Myocyte (in vitro differentiated cells): ENCODE measurements at regions not wholly inside any gene's neighbourhood (a gene's known extent, or its start where the extent isn't known, plus 50 kb on each side); places are given as distances from the start of the nearest gene placed in this dataset.

Experiments used
- DNase-seq: peaks from one replicate; pipeline ENCODE4 v3.0.0-alpha.2; 2012; ENCODE audit warnings: low read depth

DNA sequence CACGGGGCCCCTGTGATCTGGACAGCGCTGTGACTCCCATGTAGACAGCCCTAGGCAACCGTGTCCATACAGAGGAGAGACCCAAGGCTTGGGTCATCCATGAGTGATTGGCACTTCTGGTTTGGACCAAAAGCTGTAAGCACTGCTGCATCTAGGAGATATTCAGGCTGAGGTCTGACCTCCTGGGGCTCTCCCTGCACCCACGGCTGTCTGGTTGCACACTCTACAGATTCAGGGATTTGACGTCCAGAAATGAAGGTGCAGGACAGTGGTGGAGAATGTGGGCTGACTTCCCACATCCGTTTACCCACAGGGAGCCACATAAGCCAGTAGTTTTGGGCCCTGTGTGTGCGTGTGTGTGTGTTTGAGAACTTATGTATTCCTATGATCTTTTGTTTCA, 76.2 kb upstream of the ARHGEF7 start:
- no peak for DNase-seq

DNA sequence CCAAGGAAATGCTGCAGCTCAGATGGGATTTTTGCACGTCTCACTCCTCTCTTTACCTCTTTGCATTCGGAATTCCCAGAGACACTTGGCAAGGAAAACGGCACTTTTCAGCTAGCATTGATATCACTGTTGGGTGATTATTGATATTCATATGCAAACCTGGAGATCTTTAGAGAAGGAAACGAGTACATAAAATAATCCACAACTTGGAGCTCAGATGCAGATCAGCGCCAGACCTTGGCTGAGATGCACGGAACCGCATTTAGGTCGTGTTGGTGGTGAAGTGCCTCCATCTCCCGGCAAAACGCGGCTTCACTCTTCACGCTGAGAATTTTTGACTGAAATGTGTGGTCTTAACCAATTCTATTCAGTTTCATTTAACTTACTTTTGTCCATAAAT, 77.2 kb upstream of the ARHGEF7 start:
- no peak for DNase-seq

DNA sequence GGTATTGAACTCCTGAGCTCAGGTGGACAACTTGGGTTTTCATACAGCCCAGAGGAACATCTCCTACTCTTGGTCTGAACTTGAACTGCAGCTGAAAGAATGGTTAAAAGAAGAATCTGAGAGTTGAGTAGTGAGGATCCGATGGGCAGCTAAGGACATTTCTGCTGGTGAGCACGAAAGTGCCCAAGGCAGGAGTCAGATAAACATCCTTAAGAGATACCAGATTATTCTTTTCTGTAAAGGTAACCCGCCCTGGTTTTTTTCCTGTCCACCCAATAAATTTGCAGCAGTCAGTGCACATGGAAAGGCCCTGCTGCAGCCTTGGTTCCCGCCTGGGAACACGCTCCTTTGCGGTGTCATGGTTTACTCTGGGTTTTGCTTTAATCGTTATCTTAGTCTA, 78.4 kb upstream of the ARHGEF7 start:
- no peak for DNase-seq

DNA sequence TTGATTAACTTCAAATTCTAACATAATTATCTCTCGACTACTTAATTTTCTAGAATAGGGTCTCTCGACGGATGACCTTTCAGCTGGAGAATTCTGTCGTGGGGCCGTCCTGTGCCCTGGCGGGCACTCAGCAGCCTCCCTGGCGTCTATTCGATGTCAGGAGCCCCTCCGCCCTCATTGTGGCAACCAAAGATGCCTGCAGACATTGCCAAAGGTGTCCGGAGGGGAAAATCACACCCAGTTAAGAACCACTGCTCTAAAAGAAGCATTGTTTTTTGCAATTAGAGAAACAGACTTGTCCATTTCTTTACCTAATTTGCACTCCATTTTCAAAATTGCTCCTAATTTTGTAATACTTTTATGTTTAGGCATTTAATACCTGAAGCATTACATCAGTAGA, 79.2 kb upstream of the ARHGEF7 start:
- DNase-seq, result no peak

DNA sequence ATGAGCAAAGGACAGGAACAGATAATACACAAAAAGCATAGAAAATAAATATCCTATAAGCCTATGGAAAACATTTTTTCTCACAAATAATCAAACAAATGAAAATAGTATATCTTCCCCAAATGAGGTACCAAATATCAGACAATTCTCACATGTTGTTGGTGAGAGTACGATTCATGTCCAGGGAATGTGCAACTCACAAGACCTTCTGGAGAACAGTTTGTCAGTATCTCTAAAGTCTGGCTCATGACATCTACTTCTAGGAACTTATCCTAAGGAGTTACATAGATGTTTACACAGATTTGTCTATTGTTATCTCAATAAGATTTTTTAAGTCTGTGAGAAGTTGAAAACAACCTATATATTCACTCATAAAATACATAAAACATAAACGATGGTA, 80.3 kb upstream of the ARHGEF7 start:
- peak; percentile 55 for DNase-seq

DNA sequence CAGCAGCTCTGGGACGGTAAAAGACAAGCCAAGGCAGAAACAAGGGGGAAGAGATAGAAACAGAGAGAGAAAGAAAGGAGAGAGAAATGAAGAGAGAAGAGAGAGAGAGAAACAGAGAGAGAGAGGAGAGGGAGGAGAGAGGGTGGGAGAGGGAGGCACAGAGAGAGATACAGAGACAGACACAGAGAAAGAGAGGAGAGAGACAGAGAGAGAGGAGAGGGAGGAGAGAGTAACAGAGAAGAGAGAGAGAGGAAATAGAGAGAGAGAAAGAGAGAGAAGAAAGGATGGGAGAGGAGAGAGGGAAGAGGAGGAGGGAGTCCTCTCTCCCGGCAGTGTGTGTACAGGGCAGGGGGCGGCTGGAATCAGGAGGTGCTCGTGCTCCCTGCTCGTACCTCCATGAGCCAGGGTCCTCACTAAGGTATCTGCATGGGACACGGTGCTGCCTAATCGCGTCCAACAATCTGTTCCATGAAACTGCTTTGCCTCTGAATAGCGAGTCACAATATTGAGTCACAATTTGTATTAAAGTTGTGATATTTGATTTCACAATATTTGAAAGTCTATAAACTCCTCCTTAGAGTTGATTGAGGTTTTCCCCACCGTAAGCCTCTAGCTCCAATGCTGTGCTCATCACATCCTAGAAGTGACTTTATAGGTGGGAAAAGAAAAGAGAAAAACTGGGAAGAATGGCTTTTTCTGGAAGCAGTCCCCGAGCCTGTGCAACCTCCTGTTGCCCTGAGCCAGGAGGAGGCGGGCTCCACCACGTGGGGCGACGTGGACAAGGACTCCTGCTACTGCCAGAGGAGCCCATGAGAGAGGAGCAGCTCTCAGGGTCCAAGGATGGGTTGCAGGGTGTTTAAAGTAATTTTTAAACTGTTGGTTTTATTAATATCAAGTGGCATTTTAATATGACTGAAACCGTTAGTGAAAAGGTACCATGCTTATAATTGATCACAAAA, 81.7 kb upstream of the ARHGEF7 start:
- DNase-seq, result no peak

DNA sequence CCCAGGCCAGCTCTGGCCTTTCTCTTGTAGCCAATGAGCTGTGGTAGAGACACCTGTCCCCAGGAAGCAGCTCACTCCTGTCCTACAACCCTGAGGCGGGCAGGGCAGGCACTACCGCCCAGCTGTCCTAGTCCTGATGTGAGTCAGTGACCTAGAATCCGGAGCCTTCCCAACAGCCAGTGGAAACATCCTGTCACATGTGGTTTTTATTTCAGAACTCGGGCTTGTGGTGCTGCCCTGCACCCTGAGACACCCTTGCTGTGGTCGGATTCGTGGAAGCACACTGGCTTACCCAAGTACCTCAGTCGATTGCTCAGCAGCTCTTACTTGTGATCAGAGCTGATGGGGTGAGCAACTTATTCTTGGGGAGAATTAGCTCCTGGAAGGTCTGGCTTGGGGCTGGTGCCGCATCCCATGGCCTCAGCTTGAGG, 83.6 kb upstream of the ARHGEF7 start:
- DNase-seq, result peak; percentile 100

DNA sequence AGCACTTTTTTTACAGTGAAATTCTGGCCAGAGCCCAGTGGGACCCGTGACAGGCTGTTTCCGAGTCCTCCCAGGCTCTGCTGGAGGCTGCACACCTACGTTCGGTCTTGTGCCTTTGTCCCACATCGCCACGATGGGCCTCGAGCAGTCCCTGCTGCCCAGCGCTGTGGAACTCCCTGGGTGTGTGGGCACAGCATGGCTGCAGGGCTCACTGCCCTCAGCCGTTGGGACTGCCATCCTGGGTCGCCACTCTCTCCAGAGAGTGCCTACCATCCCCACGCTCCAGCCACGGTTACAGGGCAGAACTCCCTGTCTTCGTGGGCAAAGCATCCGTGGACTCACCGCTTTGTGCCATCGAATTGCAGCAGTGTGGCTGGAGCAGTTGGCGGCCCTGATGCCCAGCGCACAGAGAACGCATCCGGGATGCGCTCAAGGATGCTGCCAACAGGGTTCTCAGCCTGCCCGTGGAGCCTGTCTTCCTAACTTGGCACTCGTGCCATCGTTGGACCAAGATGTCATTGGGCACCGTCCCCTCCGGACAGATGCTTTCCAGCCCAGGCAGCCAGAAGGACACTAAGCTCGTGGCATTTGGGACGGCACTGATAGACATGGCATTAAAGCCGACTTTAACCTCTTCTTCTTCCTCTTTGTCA, 85.0 kb upstream of the ARHGEF7 start:
- DNase-seq, result no peak

DNA sequence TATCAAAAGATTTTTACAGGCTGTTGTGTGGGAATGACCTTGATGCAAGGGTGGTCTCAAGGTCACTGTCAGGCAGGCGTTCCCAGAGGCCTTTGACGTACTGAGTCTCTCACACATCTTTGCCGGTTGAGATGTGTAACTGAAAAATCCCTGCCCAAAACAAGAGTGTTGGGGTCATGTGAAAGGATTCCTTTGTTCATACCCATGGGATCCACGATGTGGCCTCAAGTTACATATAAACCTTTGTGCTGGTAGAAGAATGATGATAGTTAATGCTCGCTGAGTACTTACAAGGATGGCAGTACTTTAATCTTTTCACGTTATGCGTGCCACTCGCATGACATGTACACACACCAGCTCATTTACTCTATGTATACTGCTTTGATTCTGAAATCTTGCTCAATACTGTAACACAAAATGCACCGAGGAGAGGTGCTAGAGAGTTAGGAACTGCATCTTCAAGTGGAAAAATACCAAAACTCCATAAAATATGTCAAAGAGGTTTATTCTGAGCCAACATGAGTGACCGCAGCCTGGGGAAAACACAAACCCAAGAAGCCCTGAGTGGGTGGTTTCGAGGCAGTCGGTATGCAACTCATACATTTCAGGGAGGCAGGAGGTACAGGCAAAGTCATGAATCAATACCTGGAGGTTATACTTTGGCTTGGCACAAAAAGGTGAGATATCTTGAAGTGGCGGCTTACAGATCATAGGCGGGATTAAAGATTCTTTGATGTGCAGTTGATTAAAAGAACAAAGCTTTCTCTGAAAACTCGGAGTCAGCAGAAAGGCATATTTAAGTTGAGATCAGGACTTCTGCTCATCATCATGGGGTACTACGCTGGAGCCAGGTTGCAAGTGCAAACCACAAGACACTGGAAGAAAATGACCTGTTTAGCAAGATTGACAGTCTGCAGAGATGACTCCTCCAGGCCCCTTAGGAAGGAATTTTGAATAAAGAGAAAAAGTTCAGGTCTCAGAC, 87.4 kb upstream of the ARHGEF7 start:
- DNase-seq, result no peak

DNA sequence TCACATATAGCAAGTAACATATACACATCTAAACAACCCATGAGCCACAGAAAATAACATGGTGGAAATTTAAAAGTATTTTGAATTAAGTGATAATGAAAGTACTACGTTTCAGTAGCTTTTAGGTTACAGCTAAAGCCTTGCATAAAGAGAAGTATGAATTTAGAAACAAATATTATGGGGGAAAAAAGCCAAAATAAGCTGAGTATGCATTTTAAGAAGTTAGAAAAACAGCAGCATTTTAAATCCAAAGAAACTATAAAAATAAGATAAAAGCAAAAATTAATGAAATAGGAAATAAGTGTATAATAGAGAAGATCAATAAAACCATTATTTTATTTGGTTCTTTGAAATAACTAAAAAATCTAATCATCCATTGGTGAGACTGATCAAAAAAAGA, 89.8 kb upstream of the ARHGEF7 start:
- DNase-seq, result no peak

DNA sequence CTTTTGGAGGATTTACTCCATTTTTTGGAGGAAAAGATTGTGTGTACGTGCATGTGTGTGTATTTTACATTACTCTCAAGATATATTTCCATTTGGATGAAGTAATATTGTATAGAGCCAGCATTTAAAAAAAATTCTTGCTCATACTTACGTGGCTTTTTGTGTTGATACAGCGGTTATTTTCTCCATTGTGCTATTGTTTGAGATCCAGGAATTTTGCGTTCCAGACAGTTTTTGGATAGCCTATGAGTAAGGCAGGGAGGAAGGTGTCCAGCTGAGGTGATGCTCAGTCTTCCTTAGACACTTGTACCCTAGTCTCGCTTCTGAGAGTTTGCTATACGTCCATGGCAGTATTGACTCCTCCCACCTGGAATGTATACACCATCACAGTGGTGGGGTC, 92.2 kb upstream of the ARHGEF7 start:
- no peak for DNase-seq

DNA sequence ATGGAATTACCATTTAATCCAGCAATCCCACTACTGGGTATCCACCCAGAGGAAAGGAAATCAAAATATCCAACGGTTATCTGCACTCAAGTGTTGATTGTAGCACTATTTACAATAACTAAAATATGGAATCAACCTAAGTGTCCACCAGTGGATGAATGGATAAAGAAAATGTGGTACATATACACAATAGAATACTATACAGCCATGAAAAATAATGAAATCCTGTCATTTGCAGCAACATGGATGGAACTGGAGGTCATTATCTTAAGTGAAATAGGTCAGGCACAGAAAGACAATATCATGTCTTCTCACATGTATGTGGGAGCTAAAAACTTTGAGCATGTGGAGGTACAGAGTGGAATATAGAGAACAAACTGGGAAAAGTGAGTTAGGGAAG, 92.9 kb upstream of the ARHGEF7 start:
- DNase-seq, result no peak

DNA sequence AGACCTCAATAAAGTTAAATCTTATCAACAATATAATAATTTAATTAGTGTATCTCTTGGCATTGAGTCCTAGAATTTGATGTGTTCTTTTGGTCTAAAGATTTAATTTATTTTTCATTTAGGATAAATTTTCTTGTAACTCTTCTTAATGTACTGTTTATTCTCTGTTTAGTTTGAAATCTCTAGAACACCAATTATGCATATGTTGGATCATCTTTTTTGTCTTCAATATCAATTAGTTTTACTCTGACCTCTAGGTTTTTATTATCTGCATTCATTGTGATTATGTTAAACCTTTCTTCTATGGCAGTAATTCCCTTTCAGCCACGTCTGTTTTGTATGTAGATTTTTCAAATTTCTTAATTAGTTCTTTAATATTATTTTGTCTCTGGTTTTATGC, 93.8 kb upstream of the ARHGEF7 start:
- no peak for DNase-seq

DNA sequence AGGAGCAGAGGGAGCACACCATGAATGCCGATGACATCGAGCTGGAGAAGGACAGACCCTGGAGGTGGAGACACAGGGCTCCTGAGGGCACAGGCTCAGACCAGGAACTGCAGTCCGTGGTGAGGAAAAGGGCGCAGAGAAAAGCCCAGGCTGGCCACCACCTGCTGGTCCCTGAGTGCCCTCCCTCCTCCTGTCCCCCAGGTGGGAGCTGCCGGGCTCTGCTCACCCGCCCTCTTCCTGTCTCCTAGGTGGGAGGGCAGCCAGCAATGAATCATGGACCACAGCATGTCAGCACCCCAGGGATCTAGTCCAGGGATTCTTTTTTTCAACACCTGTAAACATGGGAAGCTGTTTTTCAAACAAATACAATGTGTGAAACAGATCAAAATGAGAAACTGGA, 94.6 kb upstream of the ARHGEF7 start:
- DNase-seq, result no peak

DNA sequence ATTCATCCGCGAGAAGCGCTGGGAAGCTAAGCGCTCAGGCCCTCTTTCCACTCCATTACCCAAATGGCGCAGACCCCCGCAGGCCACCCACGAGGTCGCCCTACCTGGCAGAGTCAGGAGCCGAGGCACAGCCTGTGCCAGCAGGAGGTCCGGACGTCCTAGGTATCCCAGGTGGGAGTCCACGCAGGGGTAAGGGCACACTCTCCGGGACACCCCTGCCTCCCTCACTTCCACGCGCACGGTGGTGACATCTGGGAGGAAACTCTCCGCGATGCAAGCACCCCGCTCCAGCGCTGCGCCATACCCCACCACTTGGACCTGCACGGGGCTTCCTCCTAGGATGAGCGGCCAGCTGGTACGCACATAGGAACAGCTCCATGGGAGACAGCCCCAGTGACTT, 95.1 kb upstream of the ARHGEF7 start:
- DNase-seq, result no peak

DNA sequence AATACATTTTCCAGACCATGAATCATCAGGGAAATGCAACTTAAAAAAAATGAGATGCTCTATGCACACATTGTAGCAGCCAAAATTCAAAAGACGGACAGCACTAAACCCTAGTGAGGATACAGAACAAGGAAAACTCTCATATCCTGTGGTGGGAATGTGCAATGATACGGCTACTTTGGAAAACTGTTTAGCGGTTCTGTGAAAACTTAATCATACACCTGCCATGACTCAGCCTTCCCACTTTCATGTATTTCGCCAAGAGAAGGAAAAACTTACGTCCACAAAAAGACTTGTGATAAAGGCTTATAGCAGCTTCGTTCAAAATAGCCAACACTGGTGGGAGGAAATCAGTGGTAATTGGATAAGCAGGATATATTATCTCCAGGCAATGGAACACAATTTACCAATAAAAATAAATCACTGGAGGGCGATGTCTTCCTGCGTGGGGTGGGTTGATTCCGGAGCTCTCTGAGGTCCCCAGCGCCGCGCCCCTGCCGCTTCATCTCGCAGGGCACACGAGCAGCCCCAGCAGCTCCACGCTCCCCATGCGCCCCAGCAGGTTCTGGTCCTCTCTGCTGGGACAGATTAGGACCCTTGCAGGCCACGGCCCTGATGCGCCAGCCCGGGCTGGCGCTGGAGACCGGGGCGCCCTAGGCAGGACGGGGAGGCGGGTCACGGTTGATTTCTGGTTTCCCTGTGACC, 97.2 kb upstream of the ARHGEF7 start:
- DNase-seq, result no peak

DNA sequence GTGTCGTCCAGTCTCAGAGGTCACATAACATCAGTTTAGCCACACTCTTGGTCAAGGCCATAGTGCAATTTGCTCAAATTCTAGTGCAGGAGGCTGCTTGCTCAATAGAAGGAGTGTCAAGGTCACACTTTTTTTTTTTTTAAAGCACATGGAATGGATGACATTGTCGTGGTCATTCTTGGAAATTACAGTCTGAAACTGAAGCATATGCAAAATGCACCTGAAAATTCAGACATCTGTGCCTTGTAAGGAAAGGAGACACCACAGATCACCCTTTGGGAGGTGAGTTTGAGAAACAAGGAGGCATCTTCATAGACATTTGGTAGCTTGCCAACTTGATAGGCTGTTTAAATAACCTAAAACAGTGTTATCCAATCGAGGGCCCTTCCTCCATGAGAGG, 98.3 kb upstream of the ANKRD10 start:
- DNase-seq, result no peak

DNA sequence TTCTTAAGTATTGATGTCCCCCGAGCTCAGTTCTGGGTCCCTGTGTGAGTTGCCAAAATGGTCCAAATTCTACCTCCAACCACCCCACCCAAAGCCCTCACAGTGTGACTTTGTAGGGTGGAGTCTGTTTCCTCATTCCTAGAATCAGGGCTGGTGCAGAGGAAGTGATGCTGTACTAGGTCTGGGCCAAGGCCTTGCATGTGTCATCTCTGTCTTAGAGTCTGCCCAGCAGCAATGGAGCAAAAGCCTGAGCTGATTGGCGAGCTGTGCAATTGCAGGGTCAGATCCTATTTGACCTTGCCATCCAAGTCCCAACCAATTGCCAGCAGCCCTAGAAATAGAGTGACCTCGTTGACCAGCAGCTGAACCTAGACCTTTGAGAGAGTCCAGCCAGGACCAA, 97.0 kb upstream of the ANKRD10 start:
- no peak for DNase-seq

DNA sequence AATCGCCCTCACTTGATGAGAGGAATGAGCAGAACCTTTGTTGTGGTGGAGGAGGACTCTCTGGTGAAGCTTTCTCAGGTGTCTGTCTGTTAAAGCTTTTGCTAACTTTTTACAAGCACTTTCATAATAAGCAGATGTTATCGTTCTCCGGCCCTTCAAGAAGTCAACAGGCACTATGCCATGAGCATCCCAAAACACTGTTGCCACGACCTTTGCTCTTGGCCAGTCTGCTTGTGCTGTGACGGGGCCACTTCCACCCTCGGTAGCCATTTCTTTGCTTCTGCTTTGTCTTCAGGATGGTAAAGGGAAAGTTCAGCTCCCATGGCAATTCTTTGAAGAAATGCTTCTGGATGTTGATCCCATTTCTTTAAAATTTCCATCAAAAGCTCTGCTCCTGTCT, 93.5 kb upstream of the ANKRD10 start:
- no peak for DNase-seq

DNA sequence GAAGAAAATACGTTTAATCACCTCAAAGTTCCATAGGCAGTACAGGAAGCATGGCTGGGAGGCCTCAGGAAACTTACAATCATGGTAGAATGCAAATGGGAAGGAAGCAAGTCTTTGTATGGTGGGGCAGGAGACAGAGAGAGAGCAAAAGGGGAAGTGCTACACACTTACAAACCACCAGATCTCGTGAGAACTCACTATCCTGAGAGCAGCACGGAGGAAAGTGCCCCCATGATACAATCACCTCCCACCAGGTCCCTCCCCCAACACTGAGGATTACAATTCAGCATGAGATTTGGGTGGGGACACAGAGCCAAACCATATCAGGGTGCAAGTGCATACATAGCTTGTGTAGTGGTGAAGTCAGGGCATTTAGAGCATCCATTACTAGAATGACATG, 92.3 kb upstream of the ANKRD10 start:
- peak; percentile 76 for DNase-seq

DNA sequence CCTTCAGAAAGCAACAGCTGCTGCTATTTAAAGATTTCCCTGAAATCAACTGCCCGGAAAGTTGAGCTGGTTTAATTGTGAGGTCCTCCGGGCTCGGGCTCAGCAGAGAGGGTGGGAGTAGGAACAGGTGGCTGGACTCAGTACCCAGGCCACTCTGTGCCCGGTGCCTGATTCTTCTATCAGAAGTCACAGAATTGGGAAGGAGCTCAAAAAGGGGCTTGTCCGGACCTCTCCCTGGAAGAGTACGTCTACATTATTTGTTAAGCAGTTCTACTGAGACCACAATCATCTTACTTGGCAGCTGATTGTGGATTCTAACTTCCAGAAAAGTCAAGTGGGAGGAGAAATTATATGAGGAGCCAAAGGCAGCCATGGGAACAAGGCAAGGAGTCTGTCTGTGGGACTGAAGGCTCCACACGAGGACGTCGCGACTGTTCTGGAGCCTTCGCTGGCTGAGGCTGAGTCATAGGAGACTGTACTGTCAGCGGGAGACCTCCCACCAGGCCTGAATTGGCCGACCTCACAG, 91.7 kb upstream of the ANKRD10 start:
- DNase-seq, result peak; percentile 99
